ENCODE measurements at regions not wholly inside any gene's neighbourhood (a gene's known extent, or its start where the extent isn't known, plus 50 kb on each side); places are given as distances from the start of the nearest gene placed in this dataset.

DNA sequence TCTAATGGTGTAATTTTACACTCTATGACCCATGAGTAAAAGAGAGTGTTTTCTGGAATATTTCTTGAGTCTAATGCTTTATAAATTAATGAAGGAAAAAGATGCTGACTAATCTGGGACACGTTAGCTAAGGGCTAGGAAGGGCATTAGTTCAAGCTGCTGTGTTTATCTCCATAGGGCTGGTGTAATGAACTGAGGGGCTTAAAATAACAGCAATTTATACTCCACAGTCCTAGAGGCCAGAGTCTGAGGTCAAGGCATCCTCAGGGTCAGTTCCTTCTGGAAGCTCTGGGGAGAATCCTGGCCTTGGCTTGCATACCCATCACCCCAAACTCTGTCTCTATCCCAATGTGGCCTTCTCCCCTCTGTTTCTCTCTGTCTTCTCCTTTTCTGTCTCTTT is 105.2 kb upstream of the PFKP start:
- in situ Hi-C loops (cut with MboI; ENCODE audit: low pct_unique_long_range_greater_than_20kb, low sequenced_read_pairs, unreplicated experiment) = no loop called here
- TF ChIP-seq, protein P1, sequence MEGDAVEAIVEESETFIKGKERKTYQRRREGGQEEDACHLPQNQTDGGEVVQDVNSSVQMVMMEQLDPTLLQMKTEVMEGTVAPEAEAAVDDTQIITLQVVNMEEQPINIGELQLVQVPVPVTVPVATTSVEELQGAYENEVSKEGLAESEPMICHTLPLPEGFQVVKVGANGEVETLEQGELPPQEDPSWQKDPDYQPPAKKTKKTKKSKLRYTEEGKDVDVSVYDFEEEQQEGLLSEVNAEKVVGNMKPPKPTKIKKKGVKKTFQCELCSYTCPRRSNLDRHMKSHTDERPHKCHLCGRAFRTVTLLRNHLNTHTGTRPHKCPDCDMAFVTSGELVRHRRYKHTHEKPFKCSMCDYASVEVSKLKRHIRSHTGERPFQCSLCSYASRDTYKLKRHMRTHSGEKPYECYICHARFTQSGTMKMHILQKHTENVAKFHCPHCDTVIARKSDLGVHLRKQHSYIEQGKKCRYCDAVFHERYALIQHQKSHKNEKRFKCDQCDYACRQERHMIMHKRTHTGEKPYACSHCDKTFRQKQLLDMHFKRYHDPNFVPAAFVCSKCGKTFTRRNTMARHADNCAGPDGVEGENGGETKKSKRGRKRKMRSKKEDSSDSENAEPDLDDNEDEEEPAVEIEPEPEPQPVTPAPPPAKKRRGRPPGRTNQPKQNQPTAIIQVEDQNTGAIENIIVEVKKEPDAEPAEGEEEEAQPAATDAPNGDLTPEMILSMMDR (IDR thresholded peaks at IDR 0.05; ENCODE audit: extremely low read depth, insufficient read depth, missing control alignments) = no peak
- DNase-seq (ENCODE audit: low spot score) = no peak

GRCh38 chr10:2958659-2959058 is 108.7 kb upstream of the PFKP start:
- in situ Hi-C loops (cut with MboI; ENCODE audit: low pct_unique_long_range_greater_than_20kb, low sequenced_read_pairs, unreplicated experiment) = no loop called here
- no peak for DNase-seq (ENCODE audit: low spot score)
- TF ChIP-seq, protein P1 (IDR thresholded peaks at IDR 0.05; ENCODE audit: extremely low read depth, insufficient read depth, missing control alignments) = no peak

DNA sequence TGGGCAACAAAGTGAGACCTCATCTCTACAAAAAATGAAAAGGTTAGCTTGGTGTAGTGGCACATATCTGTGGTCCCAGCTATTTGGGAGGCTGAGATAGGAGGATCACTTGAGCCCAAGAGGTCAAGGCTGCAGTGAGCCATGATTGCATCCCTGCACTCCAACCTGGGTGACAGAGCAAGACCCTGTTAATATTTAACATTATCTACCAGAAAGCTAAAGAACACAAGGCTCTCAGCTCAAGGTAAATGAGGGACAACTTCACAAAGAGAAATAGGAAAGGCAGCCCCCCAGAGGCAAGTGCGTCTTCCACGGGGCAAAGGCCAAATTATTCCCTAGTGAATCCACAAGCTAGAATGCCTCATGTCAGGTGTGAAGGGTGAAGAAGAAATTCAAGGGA is 109.6 kb upstream of the PFKP start:
- in situ Hi-C loops (cut with MboI; ENCODE audit: low pct_unique_long_range_greater_than_20kb, low sequenced_read_pairs, unreplicated experiment) = no loop called here
- DNase-seq (ENCODE audit: low spot score) = no peak
- TF ChIP-seq, protein P1 (IDR thresholded peaks at IDR 0.05; ENCODE audit: extremely low read depth, insufficient read depth, missing control alignments) = no peak

GRCh38 chr10:2955064-2955463 is 112.3 kb upstream of the PFKP start:
- no peak for DNase-seq (ENCODE audit: low spot score)
- in situ Hi-C loops (cut with MboI; ENCODE audit: low pct_unique_long_range_greater_than_20kb, low sequenced_read_pairs, unreplicated experiment) = no loop called here
- TF ChIP-seq, protein P1 (IDR thresholded peaks at IDR 0.05; ENCODE audit: extremely low read depth, insufficient read depth, missing control alignments) = no peak

DNA sequence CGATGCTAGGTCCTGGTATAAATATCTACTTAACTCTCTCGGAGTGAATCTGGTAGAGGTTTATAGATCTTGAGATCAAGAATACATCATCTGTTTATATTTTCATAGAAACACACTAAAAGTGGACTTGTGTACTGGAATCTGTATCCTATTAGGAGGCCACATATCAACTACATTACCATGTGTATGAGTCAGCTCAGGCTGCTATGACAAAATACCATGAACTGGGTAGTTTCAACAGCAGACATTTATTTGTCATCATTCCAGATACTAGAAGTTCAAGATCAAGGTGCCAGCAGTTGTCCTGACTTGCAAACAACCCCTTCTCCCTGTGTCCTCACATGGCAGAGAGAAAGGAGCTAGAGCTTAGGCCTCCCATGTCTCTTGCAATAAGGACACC is 113.9 kb upstream of the PFKP start:
- in situ Hi-C loops (cut with MboI; ENCODE audit: low pct_unique_long_range_greater_than_20kb, low sequenced_read_pairs, unreplicated experiment) = no loop called here
- TF ChIP-seq, protein P1 (IDR thresholded peaks at IDR 0.05; ENCODE audit: extremely low read depth, insufficient read depth, missing control alignments) = no peak
- DNase-seq (ENCODE audit: low spot score) = no peak

- in situ Hi-C loops (cut with MboI; ENCODE audit: low pct_unique_long_range_greater_than_20kb, low sequenced_read_pairs, unreplicated experiment) = no loop called here
- DNase-seq (ENCODE audit: low spot score) = no peak
- TF ChIP-seq, protein P1 (IDR thresholded peaks at IDR 0.05; ENCODE audit: extremely low read depth, insufficient read depth, missing control alignments) = no peak
Measured at GRCh38 chr10:2951235-2951835, 116.0 kb upstream of the PFKP start.

DNA sequence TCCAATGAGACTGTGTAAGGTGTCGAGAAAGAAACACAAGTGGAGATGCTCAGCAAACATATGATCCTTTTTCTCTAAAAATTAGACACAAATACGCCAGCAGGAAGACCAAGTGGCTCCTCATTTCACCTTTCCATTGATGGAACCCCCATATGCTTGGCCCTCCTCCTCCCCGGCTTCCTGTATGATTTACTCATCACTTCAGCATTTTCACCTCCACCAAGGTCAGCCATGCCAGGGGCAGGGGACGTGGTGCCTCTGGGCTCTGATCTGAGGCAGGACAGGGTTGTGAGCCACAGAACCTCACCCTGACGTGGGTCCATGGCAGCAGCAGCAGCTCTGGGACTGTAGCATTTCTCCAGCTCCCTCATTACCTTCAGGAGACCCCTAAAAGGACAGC is 116.8 kb upstream of the PFKP start:
- in situ Hi-C loops (cut with MboI; ENCODE audit: low pct_unique_long_range_greater_than_20kb, low sequenced_read_pairs, unreplicated experiment) = no loop called here
- TF ChIP-seq, protein P1 (IDR thresholded peaks at IDR 0.05; ENCODE audit: extremely low read depth, insufficient read depth, missing control alignments) = no peak

More for the DNA sequence above, 116.8 kb upstream of the PFKP start:
- DNase-seq (ENCODE audit: low spot score) = no peak

Measured in GM13977 (cell line).